ENCODE measurements at regions not wholly inside any gene's neighbourhood (a gene's known extent, or its start where the extent isn't known, plus 50 kb on each side); places are given as distances from the start of the nearest gene placed in this dataset.

DNA sequence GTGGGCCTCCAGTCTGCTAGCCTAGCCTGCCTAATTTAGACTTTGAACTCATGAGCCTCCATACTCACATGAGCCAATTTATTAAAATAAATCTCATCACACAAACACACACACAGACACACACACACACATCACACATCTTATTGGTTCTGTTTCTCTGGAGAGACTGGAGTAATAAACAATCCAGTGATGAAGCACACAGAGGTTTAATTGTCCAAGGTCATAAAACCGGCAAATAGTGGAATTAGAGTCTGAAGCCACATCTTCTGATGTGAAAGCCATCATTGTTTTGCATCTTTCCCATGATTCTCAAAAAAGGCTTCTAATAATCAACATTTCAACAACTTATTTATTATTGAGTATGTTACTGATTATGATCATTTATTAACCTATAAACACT, 249.4 kb upstream of the KCNH8 start:
- POLR2A ChIA-PET (ENCODE audit: partially characterized antibody) = no interaction called here
- Histone ChIP-seq H2BK20ac (ENCODE audit: low read length) (no peak overlapping the region), H3K56ac (replicated peaks; ENCODE audit: insufficient read length, low read depth, low read length) (no peak overlapping the region), H3K14ac (ENCODE audit: insufficient read length) (no peak overlapping the region), H3K27ac (ENCODE audit: low read depth, low read length) (no peak overlapping the region), H3K27me3 (replicated peaks in 1 of 4; ENCODE audit: control insufficient read depth in 3 of 4, extremely low read depth in 1 of 4, insufficient read depth in 3 of 4, low read length in 3 of 4) (no peaks in the 10 kb centered on the region), H2BK120ac (replicated peaks; ENCODE audit: low read depth, low read length) (no peak overlapping the region), H2BK15ac (ENCODE audit: low read length) (no peak overlapping the region), H3K18ac (ENCODE audit: extremely low read depth, low read length) (no peak overlapping the region), H4K5ac (ENCODE audit: insufficient read length, low read depth, low read length) (no peak overlapping the region), H2BK12ac (ENCODE audit: low read depth, low read length) (no peak overlapping the region), H2AK5ac (ENCODE audit: low read depth, low read length) (no peak overlapping the region), H2BK5ac (ENCODE audit: low read depth, low read length) (no peak overlapping the region), H3K4ac (replicated peaks; ENCODE audit: insufficient read length, low read depth, low read length) (no peak overlapping the region), H3K23ac (ENCODE audit: insufficient read length) (no peak overlapping the region), H2AFZ (ENCODE audit: low read length) (peak overlapping the region; percentile 9; the same call in 1 of the 2 replicates), H4K20me1 (replicated peaks in 1 of 2; ENCODE audit: control insufficient read depth in 1 of 2, insufficient read depth in 2 of 2, low read length in 2 of 2) (no peaks in the 10 kb centered on the region), H3K79me2 (ENCODE audit: control insufficient read depth in 1 of 2, insufficient read depth in 2 of 2, low read length in 2 of 2) (no peaks in the 10 kb centered on the region), H3K4me2 (ENCODE audit: insufficient read depth in 1 of 2, low read depth in 2 of 2, low read length in 2 of 2) (no peak overlapping the region), H3K4me3 (ENCODE audit: extremely low read depth in 1 of 4, insufficient read depth in 2 of 4, low read depth in 3 of 4, low read length in 4 of 4) (no peak overlapping the region), H3K36me3 (ENCODE audit: control insufficient read depth in 2 of 4, insufficient read depth in 4 of 4, low read length in 3 of 4) (no peaks in the 10 kb centered on the region), H3K79me1 (ENCODE audit: low read depth, low read length) (no peaks in the 10 kb centered on the region), H3K23me2 (ENCODE audit: low read depth, low read length) (no peaks in the 10 kb centered on the region; the same call in 1 of the 2 replicates), H3K9ac (replicated peaks in 1 of 4; ENCODE audit: extremely low read depth in 1 of 4, low read depth in 3 of 4, low read length in 3 of 4) (no peak overlapping the region), H3K9me3 (ENCODE audit: insufficient read depth in 2 of 2, low read depth in 1 of 2, low read length in 1 of 2) (no peaks in the 10 kb centered on the region), H3K4me1 (replicated peaks in 1 of 4; ENCODE audit: control insufficient read depth in 3 of 4, insufficient read depth in 4 of 4, low read length in 3 of 4) (no peaks in the 10 kb centered on the region), H4K91ac (replicated peaks; ENCODE audit: insufficient read length, low read length) (no peak overlapping the region), H4K8ac (ENCODE audit: extremely low read depth, insufficient read depth, low read length) (no peak overlapping the region)
- CTCF ChIA-PET (ENCODE audit: partially characterized antibody) = no interaction called here
- 95% methylated on average over 1 of the region's 1 CpG; no CpG with 5 or more reads in 1 of the 2 experiments for WGBS, 2 experiments (ENCODE audit: extremely low coverage in 1 of 2, insufficient coverage in 1 of 2, insufficient read length in 1 of 2, insufficient replicate concordance in 2 of 2, low coverage in 1 of 2, low lambda C conversion rate in 2 of 2, missing lambda C conversion rate in 1 of 2)
- FAIRE-seq (no peak), DNase-seq (ENCODE audit: low read depth in 1 of 2, low spot score in 2 of 2) (no peak)
- TF ChIP-seq CHD1 (IDR thresholded peaks at IDR 0.05; ENCODE audit: low read depth, low read length) (no peak), KDM1A (IDR thresholded peaks at IDR 0.05; ENCODE audit: borderline replicate concordance, low read length) (no peak), SIX5 (IDR thresholded peaks at IDR 0.05; ENCODE audit: low read depth, low read length) (no peak), NRF1 (IDR thresholded peaks at IDR 0.05; ENCODE audit: low read depth, low read length) (no peak), SIN3A (conservative IDR thresholded peaks at IDR 0.05 in 1 of 2, IDR thresholded peaks at IDR 0.05 in 1 of 2; ENCODE audit: low read depth in 1 of 2, low read length in 2 of 2) (no peak), YY1 (IDR thresholded peaks at IDR 0.05; ENCODE audit: low read depth, low read length) (no peak), ZNF274 (IDR thresholded peaks at IDR 0.05; ENCODE audit: borderline replicate concordance, extremely low read depth, low read length) (no peak), RAD21 (IDR thresholded peaks at IDR 0.05 in 1 of 2, conservative IDR thresholded peaks at IDR 0.05 in 1 of 2; ENCODE audit: low read depth in 2 of 2, low read length in 2 of 2) (no peak), SRF (IDR thresholded peaks at IDR 0.05; ENCODE audit: low read depth, low read length) (no peak), NANOG (IDR thresholded peaks at IDR 0.05; ENCODE audit: insufficient read depth, low read depth, low read length, poor library complexity, severe bottlenecking) (no peak), RFX5 (IDR thresholded peaks at IDR 0.05; ENCODE audit: borderline replicate concordance, low read depth, low read length) (no peak)
- TF ChIP-seq, protein P1, sequence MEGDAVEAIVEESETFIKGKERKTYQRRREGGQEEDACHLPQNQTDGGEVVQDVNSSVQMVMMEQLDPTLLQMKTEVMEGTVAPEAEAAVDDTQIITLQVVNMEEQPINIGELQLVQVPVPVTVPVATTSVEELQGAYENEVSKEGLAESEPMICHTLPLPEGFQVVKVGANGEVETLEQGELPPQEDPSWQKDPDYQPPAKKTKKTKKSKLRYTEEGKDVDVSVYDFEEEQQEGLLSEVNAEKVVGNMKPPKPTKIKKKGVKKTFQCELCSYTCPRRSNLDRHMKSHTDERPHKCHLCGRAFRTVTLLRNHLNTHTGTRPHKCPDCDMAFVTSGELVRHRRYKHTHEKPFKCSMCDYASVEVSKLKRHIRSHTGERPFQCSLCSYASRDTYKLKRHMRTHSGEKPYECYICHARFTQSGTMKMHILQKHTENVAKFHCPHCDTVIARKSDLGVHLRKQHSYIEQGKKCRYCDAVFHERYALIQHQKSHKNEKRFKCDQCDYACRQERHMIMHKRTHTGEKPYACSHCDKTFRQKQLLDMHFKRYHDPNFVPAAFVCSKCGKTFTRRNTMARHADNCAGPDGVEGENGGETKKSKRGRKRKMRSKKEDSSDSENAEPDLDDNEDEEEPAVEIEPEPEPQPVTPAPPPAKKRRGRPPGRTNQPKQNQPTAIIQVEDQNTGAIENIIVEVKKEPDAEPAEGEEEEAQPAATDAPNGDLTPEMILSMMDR (IDR thresholded peaks at IDR 0.05; ENCODE audit: control extremely low read depth in 1 of 3, insufficient read depth in 1 of 3, low read depth in 1 of 3, low read length in 3 of 3) = no peak

Data from H1 (cell line).